Renal cortical epithelial cell (primary cell): ENCODE measurements at regions not wholly inside any gene's neighbourhood (a gene's known extent, or its start where the extent isn't known, plus 50 kb on each side); places are given as distances from the start of the nearest gene placed in this dataset.

ENCODE experiments used
- DNase-seq: peaks from one replicate; pipeline ENCODE4 v3.0.0-alpha.2; 2011; ENCODE audit warnings: low read depth

DNA sequence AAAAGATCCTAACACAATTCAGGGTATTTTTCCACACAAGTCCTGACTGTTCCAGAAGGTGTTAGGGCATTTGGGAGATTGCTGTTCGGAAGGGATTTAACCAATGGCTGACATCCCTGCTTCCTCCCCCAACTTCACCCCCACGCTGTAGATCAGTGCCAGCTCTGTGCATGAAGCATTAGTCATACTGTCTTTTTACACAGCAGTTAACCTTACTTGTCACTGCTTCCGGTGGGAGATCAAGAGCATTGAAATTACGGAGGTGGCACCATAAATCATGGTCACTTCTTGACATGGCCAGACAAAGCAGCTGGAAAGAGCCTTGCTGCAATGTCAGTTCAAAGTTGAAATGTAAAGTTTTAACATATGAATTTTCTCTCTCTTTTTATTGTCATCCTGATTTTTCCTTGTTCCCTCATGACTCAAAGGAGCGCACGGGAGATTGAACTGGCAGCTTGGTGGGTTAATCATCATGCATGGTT is 70.2 kb downstream of the HRH4 start:
- DNase-seq, result peak; percentile 68

DNA sequence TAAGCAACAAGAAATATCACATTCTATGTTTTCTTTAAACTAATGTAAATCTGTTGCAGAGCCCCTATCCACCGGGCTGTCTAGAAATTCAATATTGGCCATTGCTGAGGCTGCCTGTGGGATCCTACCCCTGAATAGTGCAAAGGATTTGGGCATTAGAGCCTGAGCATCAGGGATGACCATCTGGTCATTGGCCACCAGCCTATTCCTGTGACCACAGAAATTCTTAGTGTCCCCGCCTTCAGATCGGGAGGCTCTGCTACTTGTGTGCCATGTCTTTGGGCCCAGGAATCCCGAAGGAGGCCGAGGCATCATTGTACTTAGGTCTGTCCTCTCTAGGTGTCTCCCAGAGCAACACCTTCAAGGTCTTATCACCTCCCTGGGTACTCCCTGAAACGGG is 73.8 kb downstream of the HRH4 start:
- DNase-seq, result no peak

DNA sequence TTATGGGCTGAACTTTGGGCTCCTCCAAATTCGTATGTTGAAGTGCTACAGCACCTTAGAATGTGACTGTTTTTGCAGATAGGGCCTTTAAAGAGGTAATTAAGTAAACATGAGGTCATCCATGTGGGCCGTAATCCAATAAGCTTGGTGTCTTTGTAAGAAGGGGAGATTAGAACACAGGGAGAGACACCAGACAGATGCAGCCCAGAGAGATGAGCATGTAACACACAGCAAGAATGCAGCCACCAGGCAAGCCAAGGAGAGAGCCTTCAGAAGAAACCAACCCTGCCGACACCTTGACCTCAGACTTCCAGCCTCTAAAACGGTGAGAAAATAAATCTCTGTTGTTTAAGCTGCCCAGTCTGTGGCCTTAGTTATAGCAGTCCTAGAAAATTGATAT is 74.3 kb downstream of the HRH4 start:
- DNase-seq, result no peak

DNA sequence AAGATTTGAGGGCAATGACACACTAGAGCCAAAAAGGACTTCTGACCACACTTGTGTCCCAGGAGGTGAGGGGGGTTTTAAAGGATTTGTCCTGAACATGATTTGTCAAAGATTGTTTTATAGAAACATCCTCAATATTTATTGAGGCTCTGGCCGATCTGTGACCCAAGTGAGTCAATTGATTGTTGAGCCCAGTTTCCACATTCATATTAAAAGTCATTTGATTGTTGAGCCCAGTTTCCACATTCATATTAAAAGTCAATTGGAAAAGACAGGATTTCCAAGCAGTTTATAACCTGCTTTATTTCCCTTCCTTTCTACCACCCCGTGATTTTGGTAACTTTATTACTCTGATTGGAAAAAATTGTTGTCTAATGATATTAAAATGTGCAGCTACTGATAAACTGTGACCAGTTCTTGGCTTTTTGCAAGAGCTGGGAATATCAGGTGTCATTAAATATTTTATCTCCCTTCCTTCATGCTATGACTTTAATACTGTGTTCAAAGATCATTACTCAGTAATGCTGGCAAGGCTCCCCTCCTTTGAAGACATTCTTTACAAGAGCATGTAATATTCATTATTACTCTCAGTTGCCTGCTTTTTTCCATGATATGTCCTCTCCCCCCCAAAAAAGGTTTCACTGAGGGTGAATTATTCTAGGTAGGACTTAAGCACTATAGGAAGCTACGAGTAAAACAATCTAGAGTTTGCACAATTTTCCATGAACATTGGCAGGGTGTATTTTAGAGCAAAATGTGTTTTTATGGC is 75.3 kb downstream of the HRH4 start:
- DNase-seq, result no peak

DNA sequence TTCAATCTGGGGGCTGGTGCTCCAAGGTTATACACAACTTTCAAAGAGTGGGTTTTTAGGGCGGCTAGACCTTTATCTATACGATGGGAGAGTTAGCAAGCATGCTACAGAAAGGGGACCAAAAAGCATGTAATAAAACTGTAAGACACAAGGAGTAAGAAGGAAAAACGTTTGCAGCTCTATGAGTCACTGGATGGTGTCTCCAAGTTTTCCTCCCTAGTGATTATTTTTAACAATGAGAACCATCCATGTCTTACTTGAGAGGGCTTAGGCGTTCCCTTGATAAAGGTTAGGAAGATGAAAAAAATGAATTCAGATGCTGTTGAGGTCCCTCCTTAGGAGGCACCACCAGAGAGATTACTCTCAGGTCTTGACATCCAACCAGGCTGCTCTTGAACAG is 75.9 kb downstream of the HRH4 start:
- DNase-seq, result no peak

DNA sequence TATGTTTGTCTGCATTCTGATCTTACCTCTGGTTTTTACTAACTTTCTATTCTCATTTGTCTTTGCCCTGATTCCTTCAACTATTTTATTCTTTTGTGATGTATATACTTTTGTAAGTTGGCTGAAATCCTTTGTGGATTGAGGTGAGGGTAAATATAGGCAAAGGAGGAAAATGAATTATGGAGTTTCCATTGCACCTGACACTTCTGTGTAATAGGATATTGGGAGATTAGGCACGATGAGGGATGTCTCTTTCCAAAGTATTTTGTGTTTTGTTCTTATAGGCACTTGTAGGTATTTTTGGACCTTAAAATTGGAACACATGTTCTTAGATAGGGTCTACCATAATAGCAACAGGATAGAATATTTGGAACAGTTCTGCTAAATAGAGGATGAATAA is 76.4 kb downstream of the HRH4 start:
- DNase-seq, result no peak

DNA sequence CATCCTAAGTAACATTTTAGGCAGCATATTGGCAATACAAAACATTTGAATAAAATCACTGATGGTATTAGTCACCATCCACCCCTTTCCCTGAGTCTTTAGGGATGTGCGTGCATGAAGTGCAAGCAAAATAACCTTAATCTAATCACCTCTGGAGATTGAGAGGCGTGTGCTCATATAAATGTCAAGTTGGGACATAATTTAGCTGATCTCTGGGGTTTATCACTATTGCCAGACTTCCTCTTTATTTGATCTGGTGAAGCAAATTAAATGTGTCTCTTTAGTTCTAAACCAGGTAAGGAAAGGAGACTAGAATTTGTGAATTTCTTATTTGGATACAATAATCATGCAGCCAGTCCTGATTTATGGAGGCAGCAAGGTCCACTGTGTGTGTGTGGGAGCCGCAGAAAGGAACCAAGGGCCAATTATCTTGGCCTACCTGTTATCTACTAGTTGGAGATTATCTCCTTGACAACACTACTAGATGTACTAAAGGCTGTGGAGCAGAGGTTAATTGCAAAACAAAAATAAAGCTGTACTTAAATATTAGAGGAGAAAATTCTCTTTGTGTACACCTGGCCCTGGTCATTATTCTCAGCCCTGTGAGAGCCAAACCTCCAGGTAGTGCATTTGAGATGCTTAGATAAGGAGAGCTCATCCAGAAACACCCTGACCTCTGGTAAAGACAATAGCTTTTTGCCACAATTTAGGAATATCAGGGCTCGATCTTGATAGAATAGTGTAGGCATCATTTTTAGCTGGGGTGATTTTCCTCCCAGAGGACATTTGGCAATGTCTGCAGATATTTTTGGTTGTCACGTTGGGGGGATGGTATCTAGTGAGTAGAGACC is 78.2 kb downstream of the HRH4 start:
- DNase-seq, result no peak

DNA sequence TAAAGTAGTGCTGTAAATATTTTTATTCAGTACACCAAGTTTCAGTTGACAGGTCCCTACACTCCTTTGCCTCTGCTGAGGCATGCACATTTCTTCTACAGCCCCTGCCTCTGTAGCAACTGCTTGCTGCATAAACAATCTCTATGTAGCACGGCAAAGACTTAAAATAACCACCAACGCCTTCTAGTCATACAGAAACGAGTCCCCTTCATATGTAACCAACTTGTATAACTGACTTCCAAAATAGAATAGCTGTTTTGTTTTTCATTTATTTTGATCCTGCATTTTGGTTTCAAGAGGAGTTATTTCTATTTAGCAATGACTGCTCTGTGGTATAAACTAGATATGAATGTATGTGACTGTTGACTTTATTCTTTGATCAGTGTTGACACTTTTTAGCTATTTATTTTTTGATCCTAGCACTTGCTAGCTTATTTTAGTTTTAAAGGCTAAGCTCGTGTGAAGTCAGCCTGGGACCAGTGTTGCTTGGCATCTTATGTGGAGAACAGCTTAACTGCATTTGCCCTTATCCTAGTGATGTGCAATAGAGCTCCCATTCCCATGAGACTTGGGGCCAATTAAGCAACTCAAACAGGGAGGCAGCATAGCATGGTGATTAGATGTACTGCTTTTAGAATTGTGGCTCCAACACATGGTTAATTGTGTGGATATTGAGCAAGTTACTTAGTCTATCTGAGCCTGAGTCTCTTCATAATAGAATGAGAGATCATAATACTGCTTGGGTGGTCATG is 79.6 kb downstream of the HRH4 start:
- no peak for DNase-seq

DNA sequence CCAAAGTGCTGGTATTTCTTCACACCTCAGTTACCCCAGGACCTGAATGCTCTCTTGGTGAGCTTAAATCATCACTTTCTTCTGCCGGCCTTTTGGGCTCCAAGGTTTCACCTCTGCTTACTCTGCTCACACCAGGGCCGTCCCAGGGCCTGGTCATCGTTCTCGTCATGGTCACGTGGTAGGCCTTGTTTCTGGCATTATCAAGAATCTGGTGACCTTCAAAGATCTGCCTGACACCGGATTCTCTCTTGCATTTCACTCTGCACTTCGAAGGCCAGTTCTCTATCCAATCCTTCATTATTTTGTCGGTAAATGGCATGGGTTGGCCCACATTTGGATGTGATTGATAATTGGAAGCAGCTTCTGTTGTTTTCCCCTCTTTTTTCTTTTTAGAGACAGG is 80.5 kb downstream of the HRH4 start:
- DNase-seq, result no peak

DNA sequence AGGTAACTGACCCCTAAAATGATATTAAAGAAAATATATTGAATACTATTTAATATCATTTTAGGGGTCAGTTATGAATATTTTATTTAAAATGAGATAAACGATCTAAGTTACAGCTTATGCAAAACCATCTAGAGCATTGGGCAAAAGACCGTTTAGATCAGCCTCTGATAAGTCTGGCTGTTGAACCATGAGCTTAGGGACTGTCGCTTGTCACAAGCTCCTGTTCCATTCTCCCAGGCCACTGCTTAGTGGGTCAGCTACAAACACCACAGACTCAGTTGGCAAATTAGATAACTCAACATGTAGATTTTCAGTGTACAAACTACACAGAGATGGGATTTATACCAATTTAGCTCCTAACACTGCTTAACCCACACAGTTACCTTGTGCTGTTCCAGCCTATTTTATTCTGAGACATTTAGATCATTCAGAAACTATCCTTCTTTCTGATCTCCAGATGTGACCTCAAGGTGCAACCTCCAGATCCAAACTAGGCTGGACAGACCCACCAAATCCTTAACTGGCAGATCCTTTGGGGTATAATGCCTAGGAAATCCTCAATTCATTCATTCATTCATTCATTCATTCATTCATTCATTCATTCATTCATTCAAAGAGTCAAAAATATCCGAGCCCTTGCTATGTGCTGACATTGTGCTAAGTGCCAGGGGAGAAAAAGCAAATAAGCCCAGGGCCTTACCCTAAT is 82.8 kb downstream of the HRH4 start:
- DNase-seq, result no peak

DNA sequence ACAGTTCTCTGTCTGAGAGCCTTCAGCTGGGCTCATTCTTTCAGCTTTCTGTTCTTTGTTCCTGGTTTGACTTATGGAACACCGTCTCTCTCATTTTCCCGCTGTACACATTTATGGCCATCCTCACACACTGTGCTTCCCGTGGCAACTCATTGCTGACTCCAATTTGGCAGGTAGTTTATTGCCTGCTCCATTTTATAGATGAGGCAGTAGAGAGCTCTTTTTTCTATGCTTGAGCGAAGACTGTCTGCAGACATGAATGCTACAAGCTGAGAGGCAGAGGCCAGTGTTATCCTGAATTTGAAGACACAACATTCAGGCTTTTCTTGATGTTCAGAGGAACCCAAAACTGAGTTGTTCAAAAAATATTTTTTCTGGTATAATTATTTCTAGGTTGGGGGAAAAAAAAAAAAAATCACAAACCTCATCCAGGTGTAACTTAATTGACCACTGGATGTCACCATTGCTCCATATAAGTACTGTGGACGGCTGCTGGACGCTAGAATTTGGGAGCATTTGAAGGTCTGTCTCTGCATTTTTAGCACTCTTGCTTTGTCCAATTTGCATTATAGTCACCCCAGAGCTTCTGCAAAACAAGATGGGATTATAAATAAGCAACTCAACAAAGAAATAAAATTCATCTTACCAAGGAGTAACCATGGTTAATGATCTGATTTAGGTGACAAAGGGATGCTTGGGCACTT is 83.5 kb downstream of the HRH4 start:
- peak; percentile 23 for DNase-seq

DNA sequence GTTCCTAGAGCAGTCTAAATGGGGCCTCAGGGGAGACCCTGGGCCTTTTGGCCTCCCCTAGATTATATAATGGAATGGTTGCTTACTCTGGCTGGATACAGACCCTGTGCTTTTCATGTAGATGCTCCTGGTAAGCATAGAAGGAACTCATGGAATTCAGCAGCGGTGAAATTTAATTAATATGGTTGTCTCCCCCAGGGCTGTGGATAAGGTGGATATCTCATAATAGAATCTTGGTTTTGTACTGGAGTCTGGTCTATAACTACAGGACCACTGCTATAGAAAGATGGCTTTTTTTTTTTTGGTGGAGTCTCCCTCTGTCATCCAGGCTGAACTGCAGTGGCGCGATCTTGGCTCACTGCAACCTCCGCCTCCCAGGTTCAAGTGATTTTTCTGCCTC is 84.5 kb downstream of the HRH4 start:
- no peak for DNase-seq

DNA sequence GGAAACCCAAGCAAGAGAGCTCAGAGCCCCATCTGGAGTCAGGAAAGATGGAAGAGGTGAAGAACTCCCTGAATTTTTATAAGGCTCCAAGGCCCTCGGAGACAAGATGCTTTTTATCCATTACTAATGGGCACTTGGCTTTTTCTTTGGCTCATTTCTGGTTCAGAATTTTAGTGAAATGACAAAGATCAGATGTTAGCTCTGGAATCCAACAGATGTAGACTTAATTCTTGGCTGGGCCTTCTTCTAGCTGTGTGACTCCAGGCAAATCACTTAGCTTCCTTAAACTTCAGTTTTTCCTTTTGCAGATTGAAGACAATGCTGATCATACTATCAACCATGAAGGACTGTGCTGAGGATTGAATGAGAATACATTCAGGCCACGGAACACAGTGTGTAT is 85.2 kb downstream of the HRH4 start:
- no peak for DNase-seq

DNA sequence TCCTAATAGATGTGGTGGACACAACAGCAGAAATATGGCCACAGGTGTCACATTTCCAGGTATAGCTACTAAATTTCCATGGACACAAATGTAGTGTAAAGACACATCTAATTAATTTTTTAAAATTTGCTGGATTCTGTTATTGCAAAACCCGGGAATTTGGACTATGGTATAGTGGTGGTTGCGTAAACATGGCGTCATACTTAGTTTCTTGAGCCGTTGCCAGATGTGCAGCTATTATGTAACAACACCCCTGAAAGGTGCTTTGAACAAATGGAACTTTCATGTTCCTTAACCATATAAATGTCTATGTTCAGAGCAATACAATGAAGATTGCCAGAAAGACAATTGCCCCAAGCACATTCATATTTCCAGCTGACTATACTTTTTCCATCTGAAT is 85.9 kb downstream of the HRH4 start:
- no peak for DNase-seq

DNA sequence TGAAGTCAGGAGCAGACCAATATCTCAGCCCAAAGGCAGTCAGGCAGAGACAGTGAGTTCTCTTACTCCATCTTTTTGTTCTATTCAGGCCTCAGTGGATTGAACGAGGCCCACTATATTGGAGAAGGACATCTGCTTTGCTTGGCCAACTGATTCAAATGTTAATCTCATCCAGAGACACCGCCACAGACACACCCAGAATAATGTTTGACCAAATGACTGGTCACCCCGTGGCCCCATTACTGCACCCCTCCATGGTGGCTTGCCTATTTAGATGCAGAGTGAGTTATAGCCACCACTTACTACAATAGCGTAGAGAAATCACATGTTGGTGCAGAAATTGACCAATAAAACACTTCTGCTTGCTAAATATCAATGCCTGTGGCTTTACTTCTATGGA is 88.1 kb downstream of the HRH4 start:
- no peak for DNase-seq

DNA sequence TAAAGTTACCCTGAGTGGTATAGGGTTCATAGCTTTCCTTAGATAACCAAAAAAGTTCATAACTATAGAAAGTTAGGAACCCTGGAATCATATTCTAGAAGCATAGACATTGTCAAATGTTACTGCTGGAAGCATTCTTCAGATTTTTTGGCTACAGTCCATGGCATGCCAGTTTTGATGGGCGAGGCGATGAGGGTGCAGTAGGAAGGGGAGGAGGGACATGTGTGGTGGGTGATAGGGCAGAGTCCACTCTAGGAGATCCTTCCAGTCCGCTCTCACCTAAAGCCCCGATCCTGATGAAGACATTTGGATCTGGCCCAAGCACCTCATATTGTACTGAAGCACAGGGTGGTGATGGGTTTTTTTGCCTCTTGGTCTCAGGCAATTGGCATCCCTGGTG is 91.8 kb downstream of the HRH4 start:
- DNase-seq, result peak; percentile 22

DNA sequence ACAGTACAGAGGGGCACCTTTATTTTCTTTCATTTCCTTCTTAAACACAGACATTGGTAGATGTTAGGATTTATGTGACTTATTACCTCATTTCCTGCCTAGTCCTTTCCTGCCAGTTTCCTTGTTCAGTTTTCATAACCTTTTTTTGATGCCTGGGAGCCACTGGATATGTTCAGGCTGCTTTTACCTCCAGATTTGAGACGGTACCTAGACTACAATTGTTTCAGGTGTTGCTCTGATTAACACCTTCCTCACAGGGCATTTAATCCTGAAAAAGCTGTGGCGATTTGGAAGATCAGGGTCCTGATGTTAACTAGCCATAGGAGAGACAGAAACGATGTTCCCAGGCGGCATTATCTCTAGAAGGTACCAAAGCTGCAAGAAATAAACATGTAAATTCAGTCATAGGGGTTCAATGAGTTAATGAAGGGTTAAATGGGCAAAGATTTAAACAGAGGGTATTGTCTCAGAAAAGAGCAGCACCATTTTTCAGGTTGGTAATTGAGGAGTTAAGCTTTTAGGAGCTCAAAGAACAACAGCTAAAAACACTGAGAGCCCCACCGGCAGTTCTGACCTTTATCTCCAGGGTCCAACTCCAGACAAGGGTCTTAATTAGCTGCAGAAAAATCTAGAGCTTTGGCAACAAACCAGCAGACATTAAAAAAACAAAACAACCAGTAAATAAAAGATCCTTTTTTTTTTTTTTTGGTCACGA is 93.3 kb downstream of the HRH4 start:
- no peak for DNase-seq

DNA sequence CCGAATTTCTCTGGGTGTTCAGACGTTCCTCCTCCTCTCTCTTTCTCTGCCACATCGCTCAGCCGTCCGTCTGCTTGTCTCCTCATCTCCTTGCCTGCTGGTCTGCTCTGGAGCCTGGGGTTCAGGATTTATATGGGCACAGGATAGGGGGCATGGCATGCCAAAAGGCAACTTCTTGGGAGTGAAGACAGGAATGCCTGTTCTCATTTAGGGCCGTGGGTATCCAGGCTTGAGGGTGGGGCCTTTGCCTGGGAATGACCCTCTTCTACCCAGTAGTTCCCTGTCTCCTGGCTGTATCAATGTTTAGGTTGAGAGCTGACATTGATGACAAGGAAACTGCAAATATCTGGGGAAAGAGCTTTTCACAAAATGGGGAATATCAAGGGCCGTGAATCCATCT is 98.0 kb downstream of the HRH4 start:
- DNase-seq, result no peak

DNA sequence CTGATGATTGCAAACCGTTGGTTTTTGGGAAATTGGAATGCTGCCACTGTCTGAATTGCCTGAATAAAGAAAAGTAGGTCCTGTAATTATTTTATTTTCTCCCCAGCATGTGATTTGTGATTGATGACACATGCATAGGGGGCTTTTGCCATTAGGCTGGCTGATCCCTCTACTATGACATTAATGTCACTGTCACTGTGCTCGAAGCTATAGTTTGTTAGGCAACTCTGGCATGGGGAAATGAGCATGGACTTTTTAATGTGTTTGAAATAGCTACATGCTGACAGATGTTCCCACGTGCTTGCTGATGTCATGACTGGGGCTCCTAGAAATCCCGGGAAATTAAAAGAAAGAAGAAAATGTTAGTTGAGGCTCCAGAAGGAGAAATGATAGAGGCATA is 99.1 kb downstream of the HRH4 start:
- no peak for DNase-seq

DNA sequence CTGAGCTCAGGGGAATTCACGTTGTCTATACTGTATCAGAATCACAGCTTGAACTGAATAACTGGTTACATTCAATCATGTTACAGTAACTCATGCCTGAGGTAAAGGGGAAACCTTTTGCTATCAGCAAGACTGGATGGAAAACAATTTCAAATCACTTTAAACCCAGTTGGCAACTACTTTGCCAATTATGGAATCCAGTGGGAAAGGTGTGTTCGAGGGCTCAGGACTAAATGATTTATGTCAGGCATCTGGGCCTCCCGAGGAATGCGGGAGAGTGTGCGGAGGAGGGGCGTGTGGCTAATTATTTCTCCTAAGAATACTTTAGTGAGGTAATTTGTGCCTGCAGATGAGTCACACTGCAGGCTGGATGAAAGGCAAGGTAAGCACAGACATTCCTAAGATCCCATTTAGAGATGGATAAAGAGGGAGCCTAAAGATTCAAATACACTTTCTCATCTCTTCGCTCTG is 100.1 kb downstream of the HRH4 start:
- DNase-seq, result peak; percentile 90
